Testis (tissue), 2 donors: ENCODE measurements at regions not wholly inside any gene's neighbourhood (a gene's known extent, or its start where the extent isn't known, plus 50 kb on each side); places are given as distances from the start of the nearest gene placed in this dataset.

Experiments used
- POLR2A ChIP-seq: fragments of 450-650 bp; IDR thresholded peaks from one replicate; pipeline ENCODE4 v1.6.1; 2017; ENCODE audit warnings: antibody characterized with exemption, mild to moderate bottlenecking, moderate library complexity
- TF ChIP-seq, protein P1 (sequence below), 3 experiments: fragments of 450-650 bp in 2 of 3; fragments of 200-600 bp in 1 of 3; sonication (generic) in 1 of 3; IDR thresholded peaks; one replicate each; pipeline ENCODE4 v1.5.1; 2016 to 2019; ENCODE audit warnings: antibody characterized with exemption in 3 of 3, mild to moderate bottlenecking in 2 of 3, moderate library complexity in 1 of 3

- TF ChIP-seq, protein P1, sequence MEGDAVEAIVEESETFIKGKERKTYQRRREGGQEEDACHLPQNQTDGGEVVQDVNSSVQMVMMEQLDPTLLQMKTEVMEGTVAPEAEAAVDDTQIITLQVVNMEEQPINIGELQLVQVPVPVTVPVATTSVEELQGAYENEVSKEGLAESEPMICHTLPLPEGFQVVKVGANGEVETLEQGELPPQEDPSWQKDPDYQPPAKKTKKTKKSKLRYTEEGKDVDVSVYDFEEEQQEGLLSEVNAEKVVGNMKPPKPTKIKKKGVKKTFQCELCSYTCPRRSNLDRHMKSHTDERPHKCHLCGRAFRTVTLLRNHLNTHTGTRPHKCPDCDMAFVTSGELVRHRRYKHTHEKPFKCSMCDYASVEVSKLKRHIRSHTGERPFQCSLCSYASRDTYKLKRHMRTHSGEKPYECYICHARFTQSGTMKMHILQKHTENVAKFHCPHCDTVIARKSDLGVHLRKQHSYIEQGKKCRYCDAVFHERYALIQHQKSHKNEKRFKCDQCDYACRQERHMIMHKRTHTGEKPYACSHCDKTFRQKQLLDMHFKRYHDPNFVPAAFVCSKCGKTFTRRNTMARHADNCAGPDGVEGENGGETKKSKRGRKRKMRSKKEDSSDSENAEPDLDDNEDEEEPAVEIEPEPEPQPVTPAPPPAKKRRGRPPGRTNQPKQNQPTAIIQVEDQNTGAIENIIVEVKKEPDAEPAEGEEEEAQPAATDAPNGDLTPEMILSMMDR (IDR thresholded peaks at IDR 0.05) = no peak
- no peak for TF ChIP-seq POLR2A
Measured at GRCh38 chr1:218874313-218874712, 299.4 kb upstream of the LYPLAL1 start.
